Kidney (tissue), 13 donors: ENCODE measurements at regions not wholly inside any gene's neighbourhood (a gene's known extent, or its start where the extent isn't known, plus 50 kb on each side); places are given as distances from the start of the nearest gene placed in this dataset.

Source experiments
- DNase-seq, 5 donors: peaks; one replicate each; pipeline ENCODE4 v3.0.0-alpha.2; 2013 to 2020
- FAIRE-seq: peaks from 2 replicates; lab custom pipeline; 2012; peaks lifted over from hg19 to GRCh38; lab: Jason Lieb, UNC
- H3K27ac ChIP-seq, 2 donors: one replicate each; pipeline ENCODE4 v1.7.0; 2013; ENCODE audit warnings: low read depth in 2 of 2, low read length in 2 of 2, inconsistent platforms in 1 of 2
- H3K27me3 ChIP-seq: one replicate; pipeline ENCODE4 v1.7.1; 2013; ENCODE audit warnings: low read length, inconsistent platforms; ENCODE audit not compliant: control insufficient read depth, insufficient read depth
- H3K36me3 ChIP-seq, 3 donors: one replicate each; pipeline versions ENCODE4 v1.7.0 to v1.7.1; 2013; ENCODE audit warnings: low read length in 3 of 3, control low read depth in 1 of 3, inconsistent platforms in 1 of 3; ENCODE audit not compliant: insufficient read depth in 3 of 3, control insufficient read depth in 2 of 3
- H3K4me1 ChIP-seq, 3 donors: one replicate each; pipeline versions ENCODE4 v1.7.0 to v1.7.1; 2013; ENCODE audit warnings: low read length in 3 of 3, inconsistent platforms in 1 of 3, low read depth in 1 of 3; ENCODE audit not compliant: control insufficient read depth in 2 of 3, insufficient read depth in 2 of 3
- H3K4me3 ChIP-seq, 3 donors: one replicate each; pipeline versions ENCODE4 v1.7.0 to v1.8.1; 2013; ENCODE audit warnings: low read length in 3 of 3, control low read depth in 1 of 3, inconsistent platforms in 1 of 3
- H3K9ac ChIP-seq, 3 donors: one replicate each; pipeline versions ENCODE4 v1.7.0 to v1.7.1; 2013; ENCODE audit warnings: low read length in 3 of 3, control low read depth in 1 of 3, inconsistent platforms in 1 of 3
- H3K9me3 ChIP-seq, 3 donors: one replicate each; pipeline versions ENCODE4 v1.7.0 to v1.7.1; 2013; ENCODE audit warnings: low read length in 3 of 3, control low read depth in 1 of 3, inconsistent platforms in 1 of 3; ENCODE audit not compliant: control insufficient read depth in 2 of 3, insufficient read depth in 1 of 3
- CTCF ChIP-seq: IDR thresholded peaks from 3 replicates; pipeline ENCODE4 v1.5.1; 2012; ENCODE audit warnings: mild to moderate bottlenecking, moderate library complexity, borderline replicate concordance; ENCODE audit not compliant: insufficient read depth; ENCODE audit errors: extremely low read depth
- intact Hi-C: fragments of 100-400 bp; cut with DNase I; formaldehyde crosslinking; loops from one replicate; pipeline ENCODE4 v1.11.1; 2022
- donor health status: control.
- donor health status: control.
- donor health status: control.
- donor health status: control.
- donor health status: control.
- donor health status: DM: yes; HTN: yes; CAD: no.
- donor health status: Normal renal cell carcinoma (clear cell type).

- no peaks in the 10 kb centered on the region for H3K27me3 ChIP-seq
- no peak overlapping the region for H3K27ac ChIP-seq
- no peaks in the 10 kb centered on the region for H3K9me3 ChIP-seq
- H3K9ac ChIP-seq = peak overlapping the region in 1 of 3 donors; percentile 4
- peak in 3 of 5 donors; percentile 56 to 77 (median 61) for DNase-seq
- no peak overlapping the region for H3K4me3 ChIP-seq
- no peak for TF ChIP-seq CTCF
- H3K36me3 ChIP-seq = no peaks in the 10 kb centered on the region
- FAIRE-seq = no peak
- peaks cover 0 to 2% (median 0%) of the 10 kb centered on the region in 3 donors for H3K4me1 ChIP-seq
- intact Hi-C loops = no loop called here
Observed at GRCh38 chr2:6073191-6074088, 381.3 kb downstream of the SOX11 start.

- no peaks in the 10 kb centered on the region for H3K27me3 ChIP-seq
- no peak for FAIRE-seq
- no peak overlapping the region for H3K27ac ChIP-seq
- no peaks in the 10 kb centered on the region for H3K36me3 ChIP-seq
- TF ChIP-seq CTCF = no peak
- H3K9me3 ChIP-seq = no peaks in the 10 kb centered on the region
- no peak overlapping the region for H3K4me3 ChIP-seq
- no peak overlapping the region for H3K9ac ChIP-seq
- intact Hi-C loops = no loop called here
- H3K4me1 ChIP-seq = peaks cover 0 to 2% (median 0%) of the 10 kb centered on the region in 3 donors
- peak in 2 of 5 donors; percentile 63 to 75 for DNase-seq
Observed at GRCh38 chr2:6074089-6074643, 382.0 kb downstream of the SOX11 start.

GRCh38 chr2:6077585-6077984, 385.4 kb downstream of the SOX11 start:
- Histone ChIP-seq H3K4me1 (peaks cover 0 to 2% (median 0%) of the 10 kb centered on the region in 3 donors), H3K27me3 (no peaks in the 10 kb centered on the region), H3K27ac (no peak overlapping the region), H3K36me3 (no peaks in the 10 kb centered on the region), H3K4me3 (no peak overlapping the region), H3K9me3 (no peaks in the 10 kb centered on the region), H3K9ac (no peak overlapping the region)
- DNase-seq (peak in 1 of 5 donors; percentile 24), FAIRE-seq (no peak)
- intact Hi-C loops = no loop called here
- no peak for TF ChIP-seq CTCF
